SU-DHL-6 (cell line): ENCODE measurements at regions not wholly inside any gene's neighbourhood (a gene's known extent, or its start where the extent isn't known, plus 50 kb on each side); places are given as distances from the start of the nearest gene placed in this dataset.

Experiments
- H2AFZ ChIP-seq: fragments of 200-600 bp; sonication (generic); 2 replicates; pipeline ENCODE4 v1.6.1; 2014; ENCODE audit warnings: low read depth, mild to moderate bottlenecking, moderate library complexity, mixed read lengths, antibody characterized with exemption, low read length; ENCODE audit not compliant: severe bottlenecking
- H3F3A ChIP-seq: fragments of 200-600 bp; shearing (Covaris generic); 2 replicates; pipeline ENCODE4 v1.6.0; 2016; ENCODE audit warnings: antibody characterized with exemption, mild to moderate bottlenecking; ENCODE audit not compliant: insufficient read depth
- H3K27ac ChIP-seq: fragments of 200-600 bp; sonication (generic); 2 replicates; pipeline ENCODE4 v1.5.1; 2016; ENCODE audit warnings: low read depth, mild to moderate bottlenecking, low read length, moderate library complexity, mixed read lengths
- H3K27me3 ChIP-seq: fragments of 200-600 bp; sonication (generic), shearing (Covaris generic); 2 replicates; pipeline ENCODE4 v1.6.0; 2014; ENCODE audit warnings: mild to moderate bottlenecking, low read length
- H3K36me3 ChIP-seq: fragments of 200-600 bp; sonication (generic); 2 replicates; pipeline ENCODE4 v1.6.1; 2014; ENCODE audit warnings: mild to moderate bottlenecking, low read length, mixed read lengths
- H3K4me2 ChIP-seq: fragments of 300-600, 200-600 bp; shearing (Covaris generic), sonication (generic); 2 replicates; pipeline ENCODE4 v1.6.0; 2014; ENCODE audit warnings: low read length, low read depth, mild to moderate bottlenecking; ENCODE audit not compliant: poor library complexity, severe bottlenecking
- H3K4me3 ChIP-seq: fragments of 200-600 bp; sonication (generic); 2 replicates; pipeline ENCODE4 v1.5.1; 2014; ENCODE audit warnings: antibody characterized with exemption, low read length, mild to moderate bottlenecking, mixed read lengths; ENCODE audit not compliant: insufficient read depth, poor library complexity, severe bottlenecking
- H3K79me2 ChIP-seq: fragments of 200-600 bp; sonication (generic); 2 replicates; pipeline ENCODE4 v1.6.1; 2014; ENCODE audit warnings: mild to moderate bottlenecking, low read length, moderate library complexity; ENCODE audit not compliant: insufficient read depth
- H3K9ac ChIP-seq: fragments of 200-600 bp; sonication (generic); 2 replicates; pipeline ENCODE4 v1.7.0; 2014; ENCODE audit warnings: mild to moderate bottlenecking, low read length
- H3K9me2 ChIP-seq: fragments of 200-600 bp; sonication (generic); replicated peaks from 2 replicates; pipeline ENCODE4 v1.6.1; 2014; ENCODE audit warnings: low read length; ENCODE audit not compliant: insufficient read depth
- H3K9me3 ChIP-seq: fragments of 200-600 bp; sonication (generic); 2 replicates; pipeline ENCODE4 v1.6.1; 2014; ENCODE audit warnings: low read length, mixed read lengths; ENCODE audit not compliant: insufficient read depth
- H4K20me1 ChIP-seq: fragments of 200-600 bp; sonication (generic); 2 replicates; pipeline ENCODE4 v1.6.1; 2014; ENCODE audit warnings: low read depth, mild to moderate bottlenecking, antibody characterized with exemption, low read length, moderate library complexity, mixed read lengths
- CTCF ChIP-seq: fragments of 200-600 bp; sonication (generic); IDR thresholded peaks from one replicate; pipeline ENCODE4 v1.5.1; 2017; ENCODE audit warnings: antibody characterized with exemption, mild to moderate bottlenecking, low read length, moderate library complexity; ENCODE audit not compliant: insufficient read depth, poor library complexity, severe bottlenecking
- EZH2phosphoT487 ChIP-seq: fragments of 200-600 bp; sonication (generic), shearing (Covaris generic); conservative IDR thresholded peaks from 2 replicates; pipeline ENCODE4 v1.6.1; 2018; ENCODE audit warnings: mild to moderate bottlenecking, antibody characterized with exemption, low read length, moderate library complexity, mixed read lengths

GRCh38 chr17:68131456-68131855 lies 95.9 kb downstream of the KPNA2 start:
- H3K79me2 ChIP-seq: no peaks in the 10 kb centered on the region
- no peak overlapping the region for H3K27ac ChIP-seq
- TF ChIP-seq CTCF (no peak), EZH2phosphoT487 (no peak)
- H3K4me2 ChIP-seq: no peak overlapping the region
- H2AFZ ChIP-seq: no peak overlapping the region
- H3K9me2 ChIP-seq: no peaks in the 10 kb centered on the region
- H3K9me3 ChIP-seq: no peaks in the 10 kb centered on the region
- no peak overlapping the region for H3K9ac ChIP-seq
- no peaks in the 10 kb centered on the region for H3K27me3 ChIP-seq
- H3K4me3 ChIP-seq: no peak overlapping the region
- H3K36me3 ChIP-seq: no peaks in the 10 kb centered on the region
- no peaks in the 10 kb centered on the region for H3F3A ChIP-seq
- no peaks in the 10 kb centered on the region for H4K20me1 ChIP-seq

- no peaks in the 10 kb centered on the region for H3K9me3 ChIP-seq
- H3K79me2 ChIP-seq: no peaks in the 10 kb centered on the region
- H3K27ac ChIP-seq: no peak overlapping the region
- H3K9me2 ChIP-seq: no peaks in the 10 kb centered on the region
- H3F3A ChIP-seq: no peaks in the 10 kb centered on the region
- TF ChIP-seq CTCF: no peak
- no peak for TF ChIP-seq EZH2phosphoT487
- H3K27me3 ChIP-seq: no peaks in the 10 kb centered on the region
- no peaks in the 10 kb centered on the region for H3K36me3 ChIP-seq
- no peak overlapping the region for H3K4me3 ChIP-seq
- H3K9ac ChIP-seq: no peak overlapping the region
- H4K20me1 ChIP-seq: no peaks in the 10 kb centered on the region
- H3K4me2 ChIP-seq: no peak overlapping the region
- no peak overlapping the region for H2AFZ ChIP-seq
These were observed 98.0 kb downstream of the KPNA2 start for GRCh38 chr17:68133346-68134045.

- no peaks in the 10 kb centered on the region for H3K27me3 ChIP-seq
- H3K36me3 ChIP-seq: no peaks in the 10 kb centered on the region
- H3K4me3 ChIP-seq: no peak overlapping the region
- no peak overlapping the region for H3K4me2 ChIP-seq
- H3F3A ChIP-seq: no peaks in the 10 kb centered on the region
- H3K9me2 ChIP-seq: no peaks in the 10 kb centered on the region
- TF ChIP-seq EZH2phosphoT487 (no peak), CTCF (no peak)
- no peak overlapping the region for H2AFZ ChIP-seq
- no peak overlapping the region for H3K9ac ChIP-seq
- no peaks in the 10 kb centered on the region for H3K9me3 ChIP-seq
- H4K20me1 ChIP-seq: no peaks in the 10 kb centered on the region
- no peaks in the 10 kb centered on the region for H3K79me2 ChIP-seq
- H3K27ac ChIP-seq: no peak overlapping the region
These were observed 98.6 kb downstream of the KPNA2 start for GRCh38 chr17:68134046-68134637.
